ENCODE measurements at regions not wholly inside any gene's neighbourhood (a gene's known extent, or its start where the extent isn't known, plus 50 kb on each side); places are given as distances from the start of the nearest gene placed in this dataset.

DNA sequence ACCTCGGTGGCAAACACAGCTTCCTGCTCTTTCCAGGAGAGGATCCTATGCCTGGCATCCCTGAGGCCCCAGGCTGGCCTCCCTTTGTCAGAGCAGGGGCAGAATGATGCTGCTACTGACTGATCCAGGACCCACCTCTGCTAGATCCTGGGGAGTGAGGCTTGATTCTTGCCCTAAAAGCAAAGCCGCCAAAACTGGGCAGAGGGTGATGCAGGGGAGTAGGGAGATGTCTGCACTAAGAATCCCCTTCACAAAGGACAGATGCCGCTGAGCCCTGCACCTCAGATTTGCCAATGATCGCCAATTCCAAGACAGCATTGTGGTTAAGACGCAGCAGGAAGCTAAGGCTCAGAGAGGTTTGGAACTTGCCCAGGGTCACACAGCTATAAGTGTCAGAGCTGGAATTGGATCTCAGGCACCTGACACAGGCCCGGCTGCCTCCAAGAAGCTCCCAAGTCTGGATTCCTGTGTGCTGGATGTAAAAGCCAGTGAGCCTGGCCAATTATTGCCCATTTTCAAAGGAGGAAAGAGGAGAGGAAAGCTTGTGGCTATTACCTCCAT, 60.7 kb upstream of the TNRC6C start:
- Histone ChIP-seq H3K36me3 (ENCODE audit: control insufficient read depth, insufficient read depth, low read length) (no peaks in the 10 kb centered on the region), H3K27me3 (replicated peaks; ENCODE audit: control insufficient read depth, insufficient read depth, low read length) (peaks cover 4% of the 10 kb centered on the region), H3K4me3 (replicated peaks; ENCODE audit: low read depth, low read length) (no peak overlapping the region)
- TF ChIP-seq, protein P1, sequence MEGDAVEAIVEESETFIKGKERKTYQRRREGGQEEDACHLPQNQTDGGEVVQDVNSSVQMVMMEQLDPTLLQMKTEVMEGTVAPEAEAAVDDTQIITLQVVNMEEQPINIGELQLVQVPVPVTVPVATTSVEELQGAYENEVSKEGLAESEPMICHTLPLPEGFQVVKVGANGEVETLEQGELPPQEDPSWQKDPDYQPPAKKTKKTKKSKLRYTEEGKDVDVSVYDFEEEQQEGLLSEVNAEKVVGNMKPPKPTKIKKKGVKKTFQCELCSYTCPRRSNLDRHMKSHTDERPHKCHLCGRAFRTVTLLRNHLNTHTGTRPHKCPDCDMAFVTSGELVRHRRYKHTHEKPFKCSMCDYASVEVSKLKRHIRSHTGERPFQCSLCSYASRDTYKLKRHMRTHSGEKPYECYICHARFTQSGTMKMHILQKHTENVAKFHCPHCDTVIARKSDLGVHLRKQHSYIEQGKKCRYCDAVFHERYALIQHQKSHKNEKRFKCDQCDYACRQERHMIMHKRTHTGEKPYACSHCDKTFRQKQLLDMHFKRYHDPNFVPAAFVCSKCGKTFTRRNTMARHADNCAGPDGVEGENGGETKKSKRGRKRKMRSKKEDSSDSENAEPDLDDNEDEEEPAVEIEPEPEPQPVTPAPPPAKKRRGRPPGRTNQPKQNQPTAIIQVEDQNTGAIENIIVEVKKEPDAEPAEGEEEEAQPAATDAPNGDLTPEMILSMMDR (IDR thresholded peaks at IDR 0.05; ENCODE audit: insufficient read depth, low read length, poor library complexity, severe bottlenecking) = no peak
- no peak for DNase-seq (ENCODE audit: extremely low read depth, insufficient read length)

DNA sequence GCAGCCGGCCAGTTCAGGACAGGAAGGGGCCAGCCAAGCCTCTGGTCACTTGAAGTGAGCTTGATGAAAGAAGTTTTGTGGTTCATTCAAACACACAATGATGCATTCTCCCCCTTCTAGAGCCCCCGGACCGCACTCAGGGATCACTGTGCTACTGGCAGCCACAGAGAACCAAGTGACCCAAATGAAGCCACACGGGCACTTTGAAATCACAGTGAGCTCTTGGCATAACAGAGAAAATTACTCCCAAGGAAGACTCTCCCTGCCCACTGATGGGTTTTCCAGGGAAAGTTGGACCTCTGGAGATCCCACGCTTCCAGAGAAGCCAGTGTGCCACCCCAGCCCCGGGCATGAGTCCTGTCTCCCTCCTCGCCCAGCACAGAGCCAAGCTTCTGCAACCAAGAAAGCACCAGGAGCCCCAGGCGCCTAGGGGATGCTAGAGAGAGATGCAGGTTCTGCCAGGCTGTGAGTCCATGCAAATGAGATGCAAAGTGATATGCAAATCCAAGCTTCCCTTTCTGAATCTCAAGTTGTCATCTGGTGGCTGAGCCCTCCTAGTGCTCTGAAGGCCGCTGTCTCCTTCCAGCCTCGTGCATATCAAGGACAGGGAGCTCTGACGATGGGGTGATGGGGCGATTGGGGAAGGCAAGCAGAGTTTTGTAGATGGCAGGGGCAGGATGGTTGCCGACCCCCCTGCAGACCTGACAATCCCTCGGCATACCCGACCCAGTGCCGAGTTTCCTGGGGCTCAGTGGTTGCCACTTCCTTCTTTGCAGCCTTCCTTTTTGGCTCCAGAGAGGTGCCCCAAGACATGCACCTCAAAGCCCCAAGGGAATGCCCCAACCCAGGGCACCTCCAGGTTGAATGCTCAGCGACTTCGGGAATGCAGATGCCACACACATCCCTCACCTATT, 59.7 kb upstream of the TNRC6C start:
- no peak overlapping the region for H3K4me3 ChIP-seq (replicated peaks; ENCODE audit: low read depth, low read length)
- H3K36me3 ChIP-seq (ENCODE audit: control insufficient read depth, insufficient read depth, low read length) = no peaks in the 10 kb centered on the region
- peaks cover 4% of the 10 kb centered on the region for H3K27me3 ChIP-seq (replicated peaks; ENCODE audit: control insufficient read depth, insufficient read depth, low read length)
- DNase-seq (ENCODE audit: extremely low read depth, insufficient read length) = no peak
- TF ChIP-seq, protein P1 (IDR thresholded peaks at IDR 0.05; ENCODE audit: insufficient read depth, low read length, poor library complexity, severe bottlenecking) = no peak

DNA sequence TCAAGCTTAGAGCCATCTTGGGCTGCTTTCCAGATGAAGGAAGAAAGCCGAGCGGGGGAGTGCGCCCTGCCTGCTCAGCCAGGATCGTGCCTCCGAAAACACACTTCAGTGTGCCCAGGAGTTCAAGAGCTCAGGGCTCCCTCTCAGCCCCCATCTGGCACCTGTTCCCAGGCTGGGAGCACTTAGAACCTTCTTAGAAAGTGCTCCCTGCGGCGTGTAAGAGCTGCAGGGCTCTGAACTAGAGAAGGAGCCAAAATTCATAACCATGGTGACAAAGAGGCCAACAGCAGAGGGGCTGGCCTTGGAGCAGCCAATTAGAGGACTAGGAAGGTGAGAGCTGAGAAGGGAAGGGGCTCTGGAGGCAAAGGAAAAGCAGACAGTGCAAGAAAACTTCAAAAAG, 59.0 kb upstream of the TNRC6C start:
- TF ChIP-seq, protein P1 (IDR thresholded peaks at IDR 0.05; ENCODE audit: insufficient read depth, low read length, poor library complexity, severe bottlenecking) = no peak

GRCh38 chr17:77901481-77901880, 57.0 kb upstream of the TNRC6C start:
- no peak for DNase-seq (ENCODE audit: extremely low read depth, insufficient read length)
- Histone ChIP-seq H3K36me3 (ENCODE audit: control insufficient read depth, insufficient read depth, low read length) (no peaks in the 10 kb centered on the region), H3K4me3 (replicated peaks; ENCODE audit: low read depth, low read length) (no peak overlapping the region), H3K27me3 (replicated peaks; ENCODE audit: control insufficient read depth, insufficient read depth, low read length) (peaks cover 4% of the 10 kb centered on the region)
- TF ChIP-seq, protein P1 (IDR thresholded peaks at IDR 0.05; ENCODE audit: insufficient read depth, low read length, poor library complexity, severe bottlenecking) = no peak

More for the DNA sequence above, 59.0 kb upstream of the TNRC6C start:
- no peaks in the 10 kb centered on the region for H3K36me3 ChIP-seq (ENCODE audit: control insufficient read depth, insufficient read depth, low read length)
- peaks cover 4% of the 10 kb centered on the region for H3K27me3 ChIP-seq (replicated peaks; ENCODE audit: control insufficient read depth, insufficient read depth, low read length)
- DNase-seq (ENCODE audit: extremely low read depth, insufficient read length) = no peak
- no peak overlapping the region for H3K4me3 ChIP-seq (replicated peaks; ENCODE audit: low read depth, low read length)

- H3K4me3 ChIP-seq (replicated peaks; ENCODE audit: low read depth, low read length) = no peak overlapping the region
- no peak for DNase-seq (ENCODE audit: extremely low read depth, insufficient read length)
- no peaks in the 10 kb centered on the region for H3K36me3 ChIP-seq (ENCODE audit: control insufficient read depth, insufficient read depth, low read length)
- TF ChIP-seq, protein P1 (IDR thresholded peaks at IDR 0.05; ENCODE audit: insufficient read depth, low read length, poor library complexity, severe bottlenecking) = no peak
- peaks cover 1% of the 10 kb centered on the region for H3K27me3 ChIP-seq (replicated peaks; ENCODE audit: control insufficient read depth, insufficient read depth, low read length)
Measured at GRCh38 chr17:77905266-77905665, 53.2 kb upstream of the TNRC6C start.

Data from GM06990 (cell line).